ENCODE measurements at regions not wholly inside any gene's neighbourhood (a gene's known extent, or its start where the extent isn't known, plus 50 kb on each side); places are given as distances from the start of the nearest gene placed in this dataset.

- no peaks in the 10 kb centered on the region for H3K36me3 Mint-ChIP-seq
- Histone ChIP-seq H3K36me3 (replicated peaks in 1 of 2; ENCODE audit: control insufficient read depth in 1 of 2, insufficient read depth in 2 of 2, low read length in 2 of 2) (no peaks in the 10 kb centered on the region), H4K20me1 (ENCODE audit: insufficient read depth, low read length) (no peaks in the 10 kb centered on the region), H3K4me3 (replicated peaks in 1 of 3; ENCODE audit: low read depth in 2 of 3, low read length in 3 of 3) (no peak overlapping the region), H2AFZ (ENCODE audit: insufficient read depth, low read depth, low read length, poor library complexity, severe bottlenecking) (no peak overlapping the region), H3K27me3 (ENCODE audit: control insufficient read depth in 2 of 2, insufficient read depth in 2 of 2, low read length in 2 of 2) (no peaks in the 10 kb centered on the region), H3K79me2 (ENCODE audit: insufficient read depth, low read length) (no peaks in the 10 kb centered on the region), H3K9ac (ENCODE audit: insufficient read depth, low read length, poor library complexity, severe bottlenecking) (no peak overlapping the region), H3K4me1 (ENCODE audit: control insufficient read depth in 1 of 2, insufficient read depth in 2 of 2, low read length in 2 of 2) (no peaks in the 10 kb centered on the region), H3K27ac (ENCODE audit: low read depth in 1 of 2, low read length in 2 of 2) (no peak overlapping the region), H3K4me2 (replicated peaks; ENCODE audit: extremely low read depth, low read length, poor library complexity, severe bottlenecking) (no peak overlapping the region), H3K9me3 (replicated peaks in 1 of 2; ENCODE audit: control insufficient read depth in 1 of 2, insufficient read depth in 1 of 2, low read length in 2 of 2) (no peaks in the 10 kb centered on the region)
- TF ChIP-seq CTCF (IDR thresholded peaks at IDR 0.05), result no peak
- H3K4me1 Mint-ChIP-seq, result no peaks in the 10 kb centered on the region
- H3K27ac Mint-ChIP-seq, result no peak overlapping the region
- no CpG with 5 or more reads among the region's 6 CpGs for WGBS (ENCODE audit: insufficient coverage)
- intact Hi-C loops (cut with micrococcal nuclease), result no loop called here
- H3K9me3 Mint-ChIP-seq, result no peaks in the 10 kb centered on the region
- no peak for DNase-seq
- H3K27me3 Mint-ChIP-seq (ENCODE audit: low read depth in 3 of 3), result peaks cover 0 to 5% (median 1%) of the 10 kb centered on the region in 3 donors
- H3K4me3 Mint-ChIP-seq, result no peak overlapping the region
These were observed 78.1 kb upstream of the MAMDC2 start for GRCh38 chr9:69965416-69966145.

- no peak for DNase-seq
- Mint-ChIP-seq H3K27me3 (ENCODE audit: low read depth in 3 of 3) (peaks cover 0 to 7% (median 4%) of the 10 kb centered on the region in 3 donors), H3K9me3 (no peaks in the 10 kb centered on the region), H3K4me3 (no peak overlapping the region), H3K27ac (no peak overlapping the region), H3K36me3 (no peaks in the 10 kb centered on the region), H3K4me1 (no peaks in the 10 kb centered on the region)
- H3K4me1 ChIP-seq (ENCODE audit: control insufficient read depth in 1 of 2, insufficient read depth in 2 of 2, low read length in 2 of 2), result no peaks in the 10 kb centered on the region
- H3K27me3 ChIP-seq (ENCODE audit: control insufficient read depth in 2 of 2, insufficient read depth in 2 of 2, low read length in 2 of 2), result no peaks in the 10 kb centered on the region
- H2AFZ ChIP-seq (ENCODE audit: insufficient read depth, low read depth, low read length, poor library complexity, severe bottlenecking), result no peak overlapping the region
- intact Hi-C loops (cut with micrococcal nuclease), result no loop called here
- 100% methylated on average over 1 of the region's 1 CpG for WGBS (ENCODE audit: insufficient coverage)
- H4K20me1 ChIP-seq (ENCODE audit: insufficient read depth, low read length), result no peaks in the 10 kb centered on the region
- H3K9me3 ChIP-seq (replicated peaks in 1 of 2; ENCODE audit: control insufficient read depth in 1 of 2, insufficient read depth in 1 of 2, low read length in 2 of 2), result no peaks in the 10 kb centered on the region
- no peaks in the 10 kb centered on the region for H3K79me2 ChIP-seq (ENCODE audit: insufficient read depth, low read length)
- H3K27ac ChIP-seq (ENCODE audit: low read depth in 1 of 2, low read length in 2 of 2), result no peak overlapping the region
- no peak overlapping the region for H3K4me2 ChIP-seq (replicated peaks; ENCODE audit: extremely low read depth, low read length, poor library complexity, severe bottlenecking)
- H3K36me3 ChIP-seq (replicated peaks in 1 of 2; ENCODE audit: control insufficient read depth in 1 of 2, insufficient read depth in 2 of 2, low read length in 2 of 2), result no peaks in the 10 kb centered on the region
- TF ChIP-seq CTCF (IDR thresholded peaks at IDR 0.05), result no peak
- H3K4me3 ChIP-seq (replicated peaks in 1 of 3; ENCODE audit: low read depth in 2 of 3, low read length in 3 of 3), result no peak overlapping the region
- H3K9ac ChIP-seq (ENCODE audit: insufficient read depth, low read length, poor library complexity, severe bottlenecking), result no peak overlapping the region
These were observed 76.3 kb upstream of the MAMDC2 start for GRCh38 chr9:69967344-69967743.

All from CD14-positive monocyte (primary cell).